Ovary (tissue), 7 donors: ENCODE measurements at regions not wholly inside any gene's neighbourhood (a gene's known extent, or its start where the extent isn't known, plus 50 kb on each side); places are given as distances from the start of the nearest gene placed in this dataset.

Experiments
- DNase-seq, 5 donors: peaks; one replicate each; pipeline ENCODE4 v3.0.0-alpha.2; 2019 to 2020
- H3K27ac ChIP-seq, 2 donors: fragments of 200-600 bp; one replicate each; pipeline versions ENCODE4 v1.5.1 to v1.8.0; 2019 to 2022
- H3K27me3 ChIP-seq: fragments of 200-600 bp; one replicate; pipeline ENCODE4 v1.8.0; 2022
- H3K36me3 ChIP-seq: fragments of 200-600 bp; sonication (generic); one replicate; pipeline ENCODE4 v1.5.1; 2019
- H3K4me1 ChIP-seq: one replicate; pipeline ENCODE4 v1.8.1; 2013; ENCODE audit warnings: mild to moderate bottlenecking, moderate library complexity; ENCODE audit not compliant: insufficient read depth
- H3K4me3 ChIP-seq: fragments of 200-600 bp; sonication (generic); one replicate; pipeline ENCODE4 v1.5.1; 2017
- H3K9me3 ChIP-seq, 2 donors: fragments of 200-600 bp in 1 of 2; sonication (generic) in 1 of 2; one replicate each; pipeline versions ENCODE4 v1.5.1 to v1.8.1; 2013 to 2019; ENCODE audit warnings: mild to moderate bottlenecking in 1 of 2, moderate library complexity in 1 of 2
- CTCF ChIP-seq, 3 donors: fragments of 450-650 bp in 2 of 3; fragments of 200-600 bp in 1 of 3; IDR thresholded peaks; one replicate each; pipeline versions ENCODE4 v1.5.1 to v1.8.0; 2016 to 2022; ENCODE audit warnings: antibody characterized with exemption in 3 of 3, mild to moderate bottlenecking in 1 of 3
- EP300 ChIP-seq: sonication (generic); formaldehyde crosslinking; IDR thresholded peaks from one replicate; pipeline ENCODE4 v1.6.1; 2017; ENCODE audit warnings: antibody characterized with exemption
- POLR2A ChIP-seq: fragments of 450-650 bp; IDR thresholded peaks from one replicate; pipeline ENCODE4 v1.6.1; 2017; ENCODE audit warnings: antibody characterized with exemption, mild to moderate bottlenecking, moderate library complexity
- WGBS, 3 donors: extraction: QIAGEN DNeasy Blood & Tissue Kit in 1 of 3; methylation state at CpG; one replicate each; pipeline versions ENCODE4 v1.1.5 to v1.1.7; 2013 to 2017; 5-methylcytosine and 5-hydroxymethylcytosine counted together
- intact Hi-C, 4 donors: fragments of 100-400 bp; cut with DNase I; formaldehyde crosslinking; loops; one replicate each; pipeline versions ENCODE4 v1.11.0 to v1.15.1; 2022 to 2023
- donor health status: DM: no; HTN: no; CAD: no; lungs with moderate emphysema.
- donor health status: DM: no; HTN: no; CAD: no.
- donor health status: Bipolar disorder and iron deficiency.
- donor health status: DM: no; HTN: no; CAD: no.
- donor health status: DM: yes; HTN: yes; CAD: no.

GRCh38 chr12:43179486-43179885, 372.5 kb downstream of the ADAMTS20 start:
- Histone ChIP-seq H3K9me3 (no peaks in the 10 kb centered on the region), H3K27ac (no peak overlapping the region), H3K4me1 (no peaks in the 10 kb centered on the region), H3K36me3 (no peaks in the 10 kb centered on the region), H3K4me3 (no peak overlapping the region), H3K27me3 (no peaks in the 10 kb centered on the region)
- no peak for DNase-seq
- WGBS, 3 donors: 4 to 17% (median 9%) methylated on average over 1 of the region's 1 CpG
- intact Hi-C loops: no loop called here
- TF ChIP-seq POLR2A: no peak
- TF ChIP-seq CTCF (IDR thresholded peaks at IDR 0.05): no peak
- no peak for TF ChIP-seq EP300

GRCh38 chr12:43177276-43177675, 374.7 kb downstream of the ADAMTS20 start:
- DNase-seq: no peak
- no peak overlapping the region for H3K27ac ChIP-seq
- H3K4me3 ChIP-seq: no peak overlapping the region
- 83 to 85% (median 83%) methylated on average over 2 of the region's 2 CpGs for WGBS, 3 donors
- H3K36me3 ChIP-seq: no peaks in the 10 kb centered on the region
- H3K27me3 ChIP-seq: no peaks in the 10 kb centered on the region
- no peaks in the 10 kb centered on the region for H3K4me1 ChIP-seq
- no peaks in the 10 kb centered on the region for H3K9me3 ChIP-seq
- TF ChIP-seq POLR2A (no peak), EP300 (no peak), CTCF (IDR thresholded peaks at IDR 0.05) (no peak)
- intact Hi-C loops: no loop called here

GRCh38 chr12:43169115-43169681, 382.8 kb downstream of the ADAMTS20 start:
- TF ChIP-seq EP300: no peak
- no peak for TF ChIP-seq POLR2A
- no peak for TF ChIP-seq CTCF (IDR thresholded peaks at IDR 0.05)
- Histone ChIP-seq H3K27me3 (no peaks in the 10 kb centered on the region), H3K4me1 (no peaks in the 10 kb centered on the region), H3K9me3 (no peaks in the 10 kb centered on the region), H3K27ac (no peak overlapping the region), H3K4me3 (no peak overlapping the region), H3K36me3 (no peaks in the 10 kb centered on the region)
- 22 to 30% (median 29%) methylated on average over 3 of the region's 3 CpGs for WGBS, 3 donors
- no peak for DNase-seq
- intact Hi-C loops: no loop called here

- no peaks in the 10 kb centered on the region for H3K9me3 ChIP-seq
- H3K4me1 ChIP-seq: no peaks in the 10 kb centered on the region
- no peaks in the 10 kb centered on the region for H3K27me3 ChIP-seq
- no peak for DNase-seq
- intact Hi-C loops: no loop called here
- no peaks in the 10 kb centered on the region for H3K36me3 ChIP-seq
- no peak overlapping the region for H3K27ac ChIP-seq
- TF ChIP-seq POLR2A (no peak), CTCF (IDR thresholded peaks at IDR 0.05) (no peak), EP300 (no peak)
- 34 to 68% (median 45%) methylated on average over 3 of the region's 3 CpGs for WGBS, 3 donors
- H3K4me3 ChIP-seq: no peak overlapping the region
Observed at GRCh38 chr12:43167691-43168090, 384.3 kb downstream of the ADAMTS20 start.
